ENCODE measurements at regions not wholly inside any gene's neighbourhood (a gene's known extent, or its start where the extent isn't known, plus 50 kb on each side); places are given as distances from the start of the nearest gene placed in this dataset.

GRCh38 chr2:220653776-220654175, 918.3 kb downstream of the EPHA4 start:
- TF ChIP-seq EZH2 (IDR thresholded peaks at IDR 0.05; ENCODE audit: insufficient read depth, poor library complexity, severe bottlenecking): no peak
- no peak for TF ChIP-seq EZH2phosphoT487 (IDR thresholded peaks at IDR 0.05; ENCODE audit: insufficient read depth, low read depth)
